HG03280 (cell line): ENCODE measurements at regions not wholly inside any gene's neighbourhood (a gene's known extent, or its start where the extent isn't known, plus 50 kb on each side); places are given as distances from the start of the nearest gene placed in this dataset.

Experiments
- ATAC-seq: cut with Tn5 transposase; IDR thresholded peaks from one replicate; pipeline ENCODE4 v1.9.1; 2021; ENCODE audit warnings: mild to moderate bottlenecking, moderate library complexity; ENCODE audit not compliant: unreplicated experiment

DNA sequence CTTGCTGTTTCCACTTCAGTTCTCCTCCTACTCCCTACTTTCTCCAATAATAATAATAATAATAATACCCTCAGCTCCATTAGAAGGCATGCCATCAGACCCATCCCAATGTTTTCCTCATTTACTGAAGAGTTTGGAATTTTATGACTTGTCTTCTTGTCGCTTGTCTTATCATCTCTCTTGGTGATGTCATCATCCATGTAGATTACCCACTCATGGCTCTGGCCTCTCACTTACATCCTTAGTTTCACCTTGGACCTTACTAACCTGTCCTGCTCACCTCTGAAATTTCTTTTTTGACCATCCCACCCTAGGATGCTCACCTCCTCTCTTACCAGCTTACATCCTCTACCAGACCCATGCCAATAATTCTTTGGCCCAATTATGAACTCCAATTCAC lies 329.3 kb downstream of the ACTL7B start:
- ATAC-seq, result no peak

GRCh38 chr9:108525186-108525585 lies 330.6 kb downstream of the ACTL7B start:
- no peak for ATAC-seq

GRCh38 chr9:108521063-108521590 lies 334.7 kb downstream of the ACTL7B start:
- no peak for ATAC-seq

- no peak for ATAC-seq
Measured at GRCh38 chr9:108519437-108519836, 336.3 kb downstream of the ACTL7B start.

- ATAC-seq, result no peak
Measured at GRCh38 chr9:108517651-108518365, 338.0 kb downstream of the ACTL7B start.

DNA sequence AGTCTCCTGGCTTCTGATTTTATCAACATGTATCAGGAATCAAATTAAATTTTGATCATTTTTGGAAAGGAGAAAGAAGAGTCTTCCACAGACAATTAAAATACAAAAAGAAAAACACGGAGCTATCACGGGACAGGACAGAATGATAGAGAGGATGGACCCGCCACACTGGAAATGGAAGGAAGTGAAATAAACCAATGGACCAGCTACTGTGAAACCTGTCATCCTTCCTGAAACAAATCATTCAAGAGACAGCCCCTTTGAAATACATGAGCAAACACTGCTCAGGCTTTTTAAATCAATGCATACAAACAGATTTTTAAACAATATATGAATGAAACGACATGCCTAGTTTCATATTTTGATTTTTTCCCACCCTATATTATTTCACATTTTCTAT lies 339.4 kb downstream of the ACTL7B start:
- ATAC-seq, result no peak

DNA sequence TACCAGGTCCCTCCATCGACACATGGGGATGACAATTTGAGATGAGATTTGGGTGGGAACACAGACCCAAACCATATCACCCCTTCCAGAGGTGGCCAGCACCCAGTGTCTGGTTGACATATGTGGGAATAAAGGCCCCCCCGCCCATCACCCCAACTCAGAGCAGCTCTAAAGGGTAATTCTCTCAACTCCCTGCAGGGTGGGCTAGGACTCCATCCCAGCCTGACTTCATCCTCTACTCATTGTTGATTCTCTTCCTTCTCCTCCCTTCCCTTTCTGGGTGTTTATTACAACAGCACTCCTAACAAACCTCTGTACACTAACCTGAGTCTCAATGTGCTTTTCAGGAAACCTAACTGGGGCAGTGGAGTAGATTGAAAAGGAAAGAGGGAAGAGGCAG lies 339.9 kb downstream of the ACTL7B start:
- ATAC-seq, result no peak

DNA sequence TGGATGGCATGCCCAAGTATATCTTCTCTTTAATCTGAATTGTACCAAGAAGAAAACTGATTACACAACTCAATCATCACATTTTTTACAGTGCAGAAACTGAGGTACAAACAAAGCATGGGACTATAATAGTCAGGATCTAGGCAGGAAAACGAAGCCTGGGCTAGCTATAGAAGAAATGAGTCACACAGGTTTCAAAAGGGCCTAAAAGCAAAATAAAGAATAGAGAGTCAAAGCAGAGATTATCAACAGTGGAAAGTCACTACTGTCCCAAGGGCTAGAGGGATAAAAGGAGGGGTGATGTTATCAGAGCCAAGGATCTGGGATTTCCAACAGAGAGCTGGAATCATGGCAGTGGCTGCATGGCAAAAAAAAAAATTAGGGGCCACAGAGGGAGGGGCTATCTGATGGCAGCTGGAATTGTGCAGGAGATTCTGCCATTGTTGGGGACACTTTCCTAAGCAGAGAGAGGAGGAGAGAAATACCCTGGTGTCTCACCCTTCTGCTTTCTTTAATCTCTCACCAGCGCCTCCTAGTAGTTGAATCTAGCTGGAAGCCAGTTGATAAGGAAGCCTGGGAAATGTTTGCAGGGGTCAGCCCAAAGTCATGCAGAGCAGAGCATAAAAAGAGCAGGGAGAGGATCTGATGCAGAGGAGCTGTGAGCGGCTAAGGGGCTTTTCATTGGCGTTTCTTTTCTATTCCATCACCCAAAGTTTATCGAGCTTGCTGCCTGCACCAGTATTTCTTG lies 343.2 kb downstream of the ACTL7B start:
- ATAC-seq, result no peak

DNA sequence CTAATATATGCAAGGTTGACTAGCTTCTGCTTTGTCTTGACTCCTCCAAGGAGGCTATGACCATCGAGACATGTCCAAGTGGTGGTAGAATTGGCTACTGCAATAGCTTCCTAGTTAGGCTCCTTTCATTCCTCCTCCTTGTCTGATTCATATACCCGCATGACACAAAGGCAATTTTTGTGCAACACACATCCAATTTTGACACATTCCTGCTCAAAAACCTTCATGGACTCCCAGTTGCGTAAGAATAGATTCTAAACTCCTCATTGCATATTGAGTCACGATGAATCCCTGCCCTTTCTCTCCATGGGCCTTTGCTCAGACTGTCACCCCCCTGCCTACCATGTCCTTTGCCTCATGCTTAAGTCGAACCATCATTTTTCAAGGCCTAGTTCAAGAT lies 344.5 kb downstream of the ACTL7B start:
- no peak for ATAC-seq

DNA sequence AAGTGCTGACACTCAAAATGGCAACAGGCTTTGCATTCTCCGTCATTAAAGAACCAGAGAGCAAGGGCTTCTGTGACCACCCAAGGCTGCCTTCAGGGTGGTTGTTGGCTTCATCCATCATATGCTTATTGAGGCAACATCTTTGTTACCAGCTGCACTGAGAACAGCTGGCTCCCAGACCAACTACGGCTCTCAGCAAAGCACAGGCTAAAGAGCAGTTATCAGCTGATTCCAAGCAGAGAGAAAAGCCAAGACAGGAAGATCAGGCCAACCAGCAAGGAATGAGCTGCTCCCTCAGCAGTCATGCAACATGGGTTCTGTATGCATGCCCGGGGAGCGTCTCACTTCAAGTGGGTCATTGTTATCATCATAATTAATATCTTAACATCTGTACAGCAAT lies 358.9 kb downstream of the ACTL7B start:
- ATAC-seq, result no peak

DNA sequence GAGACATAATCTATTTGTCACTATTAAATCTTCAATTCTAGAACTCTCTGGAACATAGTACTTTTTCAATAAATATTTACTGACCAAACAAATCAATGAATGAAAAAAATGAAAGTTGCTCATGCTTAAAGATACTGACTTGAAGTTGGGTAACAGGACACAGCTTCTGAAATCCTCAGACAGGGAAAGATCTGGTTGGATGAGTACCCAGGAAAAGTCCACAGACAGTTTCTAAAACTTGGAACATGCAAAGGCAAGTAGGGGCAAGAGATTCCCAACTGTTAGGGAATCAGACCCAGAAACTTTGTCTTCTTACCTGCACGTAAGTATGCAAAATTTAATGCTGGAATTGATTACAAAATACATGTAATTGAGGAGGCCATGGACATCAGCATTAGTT lies 366.2 kb downstream of the ACTL7B start:
- ATAC-seq, result no peak

GRCh38 chr9:108486831-108487230 lies 369.0 kb downstream of the ACTL7B start:
- ATAC-seq, result no peak

GRCh38 chr9:108484468-108484867 lies 371.3 kb downstream of the ACTL7B start:
- no peak for ATAC-seq

DNA sequence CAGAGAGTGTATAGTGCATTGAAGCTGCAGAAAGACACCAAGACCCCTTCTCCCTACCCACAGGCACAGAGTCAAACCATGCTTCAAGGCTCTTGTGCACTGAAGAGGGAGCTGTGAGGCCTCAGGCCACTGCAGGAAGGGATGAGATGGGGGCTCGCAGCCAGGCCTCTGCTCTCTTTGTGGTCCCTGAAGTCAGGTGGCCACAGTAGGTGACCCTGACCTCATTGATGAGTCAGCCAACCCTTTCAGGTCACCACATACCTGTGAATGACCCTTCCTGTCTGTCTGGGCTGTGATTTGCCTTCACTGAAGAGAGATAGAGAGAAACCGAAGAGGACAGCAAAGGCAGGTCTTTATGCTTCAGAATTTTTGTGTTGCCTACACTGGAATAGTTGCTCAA lies 372.1 kb downstream of the ACTL7B start:
- no peak for ATAC-seq

DNA sequence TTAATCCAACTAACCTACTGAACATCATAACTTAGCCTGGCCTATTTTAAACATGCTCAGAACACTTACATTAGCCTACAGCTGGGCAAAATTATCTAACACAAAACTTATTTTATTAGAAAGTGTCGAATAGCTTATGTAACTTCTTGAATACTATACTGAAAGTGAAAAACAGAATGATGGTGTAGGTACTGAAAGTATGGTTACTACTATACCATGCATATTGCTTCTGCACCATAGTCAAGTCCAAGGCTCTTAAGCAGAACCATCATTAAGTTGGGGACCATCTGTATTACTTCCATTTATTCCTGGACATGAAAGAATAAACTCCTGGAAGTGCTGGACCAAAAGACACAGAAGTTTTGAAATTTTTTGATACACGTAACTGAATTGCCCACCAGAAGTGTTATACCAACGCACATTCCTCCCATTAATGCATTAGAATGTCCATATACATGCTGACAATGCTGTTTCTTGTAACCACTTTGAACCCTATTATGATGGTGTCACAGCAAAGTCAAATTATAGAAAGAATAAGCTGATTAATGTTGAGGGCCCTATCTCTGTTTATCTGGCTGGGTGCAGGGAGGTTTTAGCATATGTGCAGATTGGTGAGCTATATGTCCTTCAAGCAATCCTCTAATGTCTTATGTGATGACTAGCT lies 375.7 kb downstream of the ACTL7B start:
- ATAC-seq, result peak; percentile 42

GRCh38 chr9:108478431-108479332 lies 377.1 kb downstream of the ACTL7B start:
- ATAC-seq, result peak; percentile 61

- no peak for ATAC-seq
Measured at GRCh38 chr9:108477529-108478006, 378.2 kb downstream of the ACTL7B start.

- ATAC-seq, result no peak
Measured at GRCh38 chr9:108476574-108476973, 379.2 kb downstream of the ACTL7B start.

DNA sequence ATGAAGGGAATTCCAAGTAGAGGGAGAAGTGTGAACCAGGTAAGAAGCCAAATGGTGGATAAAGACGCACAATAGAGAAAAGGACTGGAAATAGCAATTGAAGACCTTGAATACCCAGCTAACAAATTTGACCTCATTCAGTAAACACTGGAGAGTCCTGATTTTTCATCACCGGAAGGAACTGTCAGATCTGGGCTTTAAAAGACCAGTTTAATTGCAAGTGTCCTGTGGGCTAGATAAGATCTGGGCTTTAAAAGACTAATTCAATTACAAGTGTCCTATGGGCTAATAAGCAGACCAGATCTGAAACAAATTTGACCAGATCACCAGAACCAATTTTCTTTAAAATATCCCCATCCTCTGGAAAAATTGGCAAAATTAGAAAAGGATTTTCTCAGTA lies 380.0 kb downstream of the ACTL7B start:
- no peak for ATAC-seq

GRCh38 chr9:108474356-108474755 lies 381.4 kb downstream of the ACTL7B start:
- no peak for ATAC-seq
